WTC11 (cell line): ENCODE measurements at regions not wholly inside any gene's neighbourhood (a gene's known extent, or its start where the extent isn't known, plus 50 kb on each side); places are given as distances from the start of the nearest gene placed in this dataset.

Source experiments
- CREB1 ChIP-seq: sonication (generic); formaldehyde crosslinking; IDR thresholded peaks from 2 replicates; pipeline ENCODE4 v1.8.0; 2023; ENCODE audit warnings: mild to moderate bottlenecking, missing genetic modification reagents
- ESRRA ChIP-seq: sonication (generic); formaldehyde crosslinking; IDR thresholded peaks from 2 replicates; pipeline ENCODE4 v1.8.1; 2022; ENCODE audit warnings: mild to moderate bottlenecking, missing genetic modification reagents, borderline replicate concordance
- HMGA2 ChIP-seq: fragments of 250-450 bp; sonication (Bioruptor Pico); IDR thresholded peaks from 2 replicates; pipeline ENCODE4 v1.4.0; 2021; ENCODE audit warnings: mild to moderate bottlenecking, moderate library complexity
- IRF2 ChIP-seq: sonication (generic); formaldehyde crosslinking; IDR thresholded peaks from 2 replicates; pipeline ENCODE4 v1.8.0; 2022; ENCODE audit warnings: low read depth, missing genetic modification reagents, borderline replicate concordance
- NFYB ChIP-seq: sonication (generic); formaldehyde crosslinking; conservative IDR thresholded peaks from 2 replicates; pipeline ENCODE4 v1.8.0; 2022; ENCODE audit warnings: low read depth, missing genetic modification reagents
- TEAD4 ChIP-seq: sonication (generic); formaldehyde crosslinking; IDR thresholded peaks from 2 replicates; pipeline ENCODE4 v1.8.0; 2022; ENCODE audit warnings: mild to moderate bottlenecking, missing genetic modification reagents
- ZBTB21 ChIP-seq: sonication (generic); formaldehyde crosslinking; IDR thresholded peaks from 2 replicates; pipeline ENCODE4 v1.8.1; 2023; ENCODE audit warnings: mild to moderate bottlenecking, missing genetic modification reagents, borderline replicate concordance
- TF ChIP-seq, protein P1 (sequence below): fragments of 200-600 bp; IDR thresholded peaks from 2 replicates; pipeline ENCODE4 v1.8.0; 2022; ENCODE audit warnings: antibody characterized with exemption
- TF ChIP-seq, protein P2 (sequence below): sonication (generic); formaldehyde crosslinking; IDR thresholded peaks from 2 replicates; pipeline ENCODE4 v1.8.1; 2023; ENCODE audit warnings: mild to moderate bottlenecking, missing genetic modification reagents, moderate library complexity
- TF ChIP-seq, protein P3 (sequence below): sonication (generic); formaldehyde crosslinking; IDR thresholded peaks from 2 replicates; pipeline ENCODE4 v1.8.1; 2022; ENCODE audit warnings: low read depth, missing genetic modification reagents, borderline replicate concordance
- TF ChIP-seq, protein P4 (sequence below): sonication (generic); formaldehyde crosslinking; IDR thresholded peaks from 2 replicates; pipeline ENCODE4 v1.8.0; 2022; ENCODE audit warnings: mild to moderate bottlenecking, missing genetic modification reagents
- TF ChIP-seq, protein P5 (sequence below): sonication (generic); formaldehyde crosslinking; IDR thresholded peaks from 2 replicates; pipeline ENCODE4 v1.8.1; 2022; ENCODE audit warnings: mild to moderate bottlenecking, moderate library complexity, missing genetic modification reagents
- TF ChIP-seq, protein P6 (sequence below): sonication (generic); formaldehyde crosslinking; IDR thresholded peaks from 2 replicates; pipeline ENCODE4 v1.8.1; 2023; ENCODE audit warnings: mild to moderate bottlenecking, missing genetic modification reagents, borderline replicate concordance

DNA sequence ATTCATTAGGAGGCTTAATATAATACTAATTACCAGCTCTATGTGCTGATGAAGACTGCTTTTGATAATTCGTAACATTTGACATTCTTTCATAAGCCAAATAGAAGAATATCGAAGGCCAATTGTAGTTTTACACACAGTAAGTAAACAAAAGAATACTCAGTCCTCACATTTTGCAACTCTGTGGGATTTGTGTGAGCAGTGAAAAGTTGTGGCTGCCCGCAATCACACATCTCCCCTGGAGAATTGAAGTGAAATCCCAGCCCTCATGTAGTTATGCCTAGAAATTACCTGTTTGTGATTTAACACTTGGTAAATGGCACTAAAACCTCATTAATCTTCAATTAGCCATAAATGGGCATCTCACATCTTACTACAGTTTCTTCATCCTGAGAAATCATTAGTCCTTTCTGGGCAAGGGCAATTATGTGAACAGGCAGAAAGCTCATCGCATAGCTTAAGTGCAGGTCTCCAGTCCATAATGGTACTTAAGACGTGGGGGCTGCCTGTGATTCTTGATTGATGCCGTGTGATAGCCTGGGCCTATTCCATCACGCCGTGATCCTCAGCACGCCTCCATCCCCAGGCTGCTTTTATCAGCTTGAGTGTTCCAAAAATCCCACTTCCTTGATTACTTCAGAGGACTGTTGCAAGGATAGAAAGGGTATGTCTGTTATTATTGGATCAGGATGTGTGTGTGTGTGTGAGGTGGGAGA, 97.9 kb upstream of the METTL14 start:
- TF ChIP-seq NFYB (CRISPR knock-in tag) (no peak), HMGA2 (CRISPR knock-in tag) (no peak), ZBTB21 (no peak), TEAD4 (no peak), IRF2 (CRISPR knock-in tag) (no peak), CREB1 (CRISPR knock-in tag) (no peak), ESRRA (CRISPR knock-in tag) (no peak)
- TF ChIP-seq, protein P1, sequence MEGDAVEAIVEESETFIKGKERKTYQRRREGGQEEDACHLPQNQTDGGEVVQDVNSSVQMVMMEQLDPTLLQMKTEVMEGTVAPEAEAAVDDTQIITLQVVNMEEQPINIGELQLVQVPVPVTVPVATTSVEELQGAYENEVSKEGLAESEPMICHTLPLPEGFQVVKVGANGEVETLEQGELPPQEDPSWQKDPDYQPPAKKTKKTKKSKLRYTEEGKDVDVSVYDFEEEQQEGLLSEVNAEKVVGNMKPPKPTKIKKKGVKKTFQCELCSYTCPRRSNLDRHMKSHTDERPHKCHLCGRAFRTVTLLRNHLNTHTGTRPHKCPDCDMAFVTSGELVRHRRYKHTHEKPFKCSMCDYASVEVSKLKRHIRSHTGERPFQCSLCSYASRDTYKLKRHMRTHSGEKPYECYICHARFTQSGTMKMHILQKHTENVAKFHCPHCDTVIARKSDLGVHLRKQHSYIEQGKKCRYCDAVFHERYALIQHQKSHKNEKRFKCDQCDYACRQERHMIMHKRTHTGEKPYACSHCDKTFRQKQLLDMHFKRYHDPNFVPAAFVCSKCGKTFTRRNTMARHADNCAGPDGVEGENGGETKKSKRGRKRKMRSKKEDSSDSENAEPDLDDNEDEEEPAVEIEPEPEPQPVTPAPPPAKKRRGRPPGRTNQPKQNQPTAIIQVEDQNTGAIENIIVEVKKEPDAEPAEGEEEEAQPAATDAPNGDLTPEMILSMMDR: no peak
- TF ChIP-seq, protein P2, sequence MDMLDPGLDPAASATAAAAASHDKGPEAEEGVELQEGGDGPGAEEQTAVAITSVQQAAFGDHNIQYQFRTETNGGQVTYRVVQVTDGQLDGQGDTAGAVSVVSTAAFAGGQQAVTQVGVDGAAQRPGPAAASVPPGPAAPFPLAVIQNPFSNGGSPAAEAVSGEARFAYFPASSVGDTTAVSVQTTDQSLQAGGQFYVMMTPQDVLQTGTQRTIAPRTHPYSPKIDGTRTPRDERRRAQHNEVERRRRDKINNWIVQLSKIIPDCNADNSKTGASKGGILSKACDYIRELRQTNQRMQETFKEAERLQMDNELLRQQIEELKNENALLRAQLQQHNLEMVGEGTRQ (CRISPR knock-in tag): no peak
- TF ChIP-seq, protein P3, sequence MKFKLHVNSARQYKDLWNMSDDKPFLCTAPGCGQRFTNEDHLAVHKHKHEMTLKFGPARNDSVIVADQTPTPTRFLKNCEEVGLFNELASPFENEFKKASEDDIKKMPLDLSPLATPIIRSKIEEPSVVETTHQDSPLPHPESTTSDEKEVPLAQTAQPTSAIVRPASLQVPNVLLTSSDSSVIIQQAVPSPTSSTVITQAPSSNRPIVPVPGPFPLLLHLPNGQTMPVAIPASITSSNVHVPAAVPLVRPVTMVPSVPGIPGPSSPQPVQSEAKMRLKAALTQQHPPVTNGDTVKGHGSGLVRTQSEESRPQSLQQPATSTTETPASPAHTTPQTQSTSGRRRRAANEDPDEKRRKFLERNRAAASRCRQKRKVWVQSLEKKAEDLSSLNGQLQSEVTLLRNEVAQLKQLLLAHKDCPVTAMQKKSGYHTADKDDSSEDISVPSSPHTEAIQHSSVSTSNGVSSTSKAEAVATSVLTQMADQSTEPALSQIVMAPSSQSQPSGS (CRISPR knock-in tag): no peak
- TF ChIP-seq, protein P4, sequence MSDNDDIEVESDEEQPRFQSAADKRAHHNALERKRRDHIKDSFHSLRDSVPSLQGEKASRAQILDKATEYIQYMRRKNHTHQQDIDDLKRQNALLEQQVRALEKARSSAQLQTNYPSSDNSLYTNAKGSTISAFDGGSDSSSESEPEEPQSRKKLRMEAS: no peak
- TF ChIP-seq, protein P5, sequence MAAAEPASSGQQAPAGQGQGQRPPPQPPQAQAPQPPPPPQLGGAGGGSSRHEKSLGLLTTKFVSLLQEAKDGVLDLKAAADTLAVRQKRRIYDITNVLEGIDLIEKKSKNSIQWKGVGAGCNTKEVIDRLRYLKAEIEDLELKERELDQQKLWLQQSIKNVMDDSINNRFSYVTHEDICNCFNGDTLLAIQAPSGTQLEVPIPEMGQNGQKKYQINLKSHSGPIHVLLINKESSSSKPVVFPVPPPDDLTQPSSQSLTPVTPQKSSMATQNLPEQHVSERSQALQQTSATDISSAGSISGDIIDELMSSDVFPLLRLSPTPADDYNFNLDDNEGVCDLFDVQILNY (CRISPR knock-in tag): no peak
- TF ChIP-seq, protein P6, sequence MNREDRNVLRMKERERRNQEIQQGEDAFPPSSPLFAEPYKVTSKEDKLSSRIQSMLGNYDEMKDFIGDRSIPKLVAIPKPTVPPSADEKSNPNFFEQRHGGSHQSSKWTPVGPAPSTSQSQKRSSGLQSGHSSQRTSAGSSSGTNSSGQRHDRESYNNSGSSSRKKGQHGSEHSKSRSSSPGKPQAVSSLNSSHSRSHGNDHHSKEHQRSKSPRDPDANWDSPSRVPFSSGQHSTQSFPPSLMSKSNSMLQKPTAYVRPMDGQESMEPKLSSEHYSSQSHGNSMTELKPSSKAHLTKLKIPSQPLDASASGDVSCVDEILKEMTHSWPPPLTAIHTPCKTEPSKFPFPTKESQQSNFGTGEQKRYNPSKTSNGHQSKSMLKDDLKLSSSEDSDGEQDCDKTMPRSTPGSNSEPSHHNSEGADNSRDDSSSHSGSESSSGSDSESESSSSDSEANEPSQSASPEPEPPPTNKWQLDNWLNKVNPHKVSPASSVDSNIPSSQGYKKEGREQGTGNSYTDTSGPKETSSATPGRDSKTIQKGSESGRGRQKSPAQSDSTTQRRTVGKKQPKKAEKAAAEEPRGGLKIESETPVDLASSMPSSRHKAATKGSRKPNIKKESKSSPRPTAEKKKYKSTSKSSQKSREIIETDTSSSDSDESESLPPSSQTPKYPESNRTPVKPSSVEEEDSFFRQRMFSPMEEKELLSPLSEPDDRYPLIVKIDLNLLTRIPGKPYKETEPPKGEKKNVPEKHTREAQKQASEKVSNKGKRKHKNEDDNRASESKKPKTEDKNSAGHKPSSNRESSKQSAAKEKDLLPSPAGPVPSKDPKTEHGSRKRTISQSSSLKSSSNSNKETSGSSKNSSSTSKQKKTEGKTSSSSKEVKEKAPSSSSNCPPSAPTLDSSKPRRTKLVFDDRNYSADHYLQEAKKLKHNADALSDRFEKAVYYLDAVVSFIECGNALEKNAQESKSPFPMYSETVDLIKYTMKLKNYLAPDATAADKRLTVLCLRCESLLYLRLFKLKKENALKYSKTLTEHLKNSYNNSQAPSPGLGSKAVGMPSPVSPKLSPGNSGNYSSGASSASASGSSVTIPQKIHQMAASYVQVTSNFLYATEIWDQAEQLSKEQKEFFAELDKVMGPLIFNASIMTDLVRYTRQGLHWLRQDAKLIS: no peak
